ENCODE measurements at regions not wholly inside any gene's neighbourhood (a gene's known extent, or its start where the extent isn't known, plus 50 kb on each side); places are given as distances from the start of the nearest gene placed in this dataset.

- Histone ChIP-seq H3K27me3 (ENCODE audit: insufficient read depth, poor library complexity, severe bottlenecking) (no peaks in the 10 kb centered on the region), H3K27ac (replicated peaks) (no peak overlapping the region), H3K4me3 (replicated peaks; ENCODE audit: insufficient read depth, low read length) (no peak overlapping the region)
- no peak for DNase-seq (ENCODE audit: low read depth in 1 of 2, low spot score in 1 of 2)
- TF ChIP-seq CTCF (IDR thresholded peaks at IDR 0.05; ENCODE audit: insufficient read depth, low read length), result no peak
- TF ChIP-seq POLR2AphosphoS5 (IDR thresholded peaks at IDR 0.05; ENCODE audit: low read depth), result no peak
- no peak for TF ChIP-seq REST (IDR thresholded peaks at IDR 0.05; ENCODE audit: insufficient replicate concordance, low read depth)
- no peak for TF ChIP-seq GABPA (IDR thresholded peaks at IDR 0.05; ENCODE audit: low read depth)
- no peak for TF ChIP-seq SPI1 (IDR thresholded peaks at IDR 0.05; ENCODE audit: borderline replicate concordance, low read depth)
Measured at GRCh38 chr7:47711776-47712175, 129.9 kb upstream of the TNS3 start.

GRCh38 chr7:47710201-47710935, 128.5 kb upstream of the TNS3 start:
- Histone ChIP-seq H3K4me3 (replicated peaks; ENCODE audit: insufficient read depth, low read length) (no peak overlapping the region), H3K27me3 (ENCODE audit: insufficient read depth, poor library complexity, severe bottlenecking) (no peaks in the 10 kb centered on the region), H3K27ac (replicated peaks) (no peak overlapping the region)
- no peak for TF ChIP-seq SPI1 (IDR thresholded peaks at IDR 0.05; ENCODE audit: borderline replicate concordance, low read depth)
- no peak for TF ChIP-seq CTCF (IDR thresholded peaks at IDR 0.05; ENCODE audit: insufficient read depth, low read length)
- no peak for TF ChIP-seq POLR2AphosphoS5 (IDR thresholded peaks at IDR 0.05; ENCODE audit: low read depth)
- no peak for TF ChIP-seq GABPA (IDR thresholded peaks at IDR 0.05; ENCODE audit: low read depth)
- TF ChIP-seq REST (IDR thresholded peaks at IDR 0.05; ENCODE audit: insufficient replicate concordance, low read depth), result no peak
- DNase-seq (ENCODE audit: low read depth in 1 of 2, low spot score in 1 of 2), result no peak

GRCh38 chr7:47709451-47709850, 127.5 kb upstream of the TNS3 start:
- H3K27ac ChIP-seq (replicated peaks), result no peak overlapping the region
- no peak overlapping the region for H3K4me3 ChIP-seq (replicated peaks; ENCODE audit: insufficient read depth, low read length)
- no peak for TF ChIP-seq REST (IDR thresholded peaks at IDR 0.05; ENCODE audit: insufficient replicate concordance, low read depth)
- TF ChIP-seq POLR2AphosphoS5 (IDR thresholded peaks at IDR 0.05; ENCODE audit: low read depth), result no peak
- no peak for TF ChIP-seq SPI1 (IDR thresholded peaks at IDR 0.05; ENCODE audit: borderline replicate concordance, low read depth)
- TF ChIP-seq GABPA (IDR thresholded peaks at IDR 0.05; ENCODE audit: low read depth), result no peak
- TF ChIP-seq CTCF (IDR thresholded peaks at IDR 0.05; ENCODE audit: insufficient read depth, low read length), result no peak
- H3K27me3 ChIP-seq (ENCODE audit: insufficient read depth, poor library complexity, severe bottlenecking), result no peaks in the 10 kb centered on the region
- no peak for DNase-seq (ENCODE audit: low read depth in 1 of 2, low spot score in 1 of 2)

Measured in HL-60 (cell line).